IMR-90 (cell line): ENCODE measurements at regions not wholly inside any gene's neighbourhood (a gene's known extent, or its start where the extent isn't known, plus 50 kb on each side); places are given as distances from the start of the nearest gene placed in this dataset.
A peak's percentile ranks its signal among the peaks of the same experiment; 100 is the strongest.

Experiments
- ATAC-seq: fragments of 200-7000 bp; cut with Tn5 transposase; 2 replicates; pipeline ENCODE4 v1.9.1; 2020; ENCODE audit warnings: low read depth, mild to moderate bottlenecking, moderate library complexity
- BruUV-seq: library from RNA; stranded (reverse); fragments of 400-500 nt; replicated peaks from 2 replicates; lab custom pipeline; 2021; lab: Mats Ljungman, UMichigan
- CTCF ChIA-PET: fragments of 300-600 bp; formaldehyde crosslinking; extraction: SDS; loops from one replicate; lab custom pipeline; 2021; ENCODE audit warnings: antibody characterized with exemption; lab: Yijun Ruan, JAX
- POLR2A ChIA-PET: fragments of 300-600 bp; sonication (Branson Sonifier 250); formaldehyde crosslinking; loops from one replicate; lab custom pipeline; 2022; ENCODE audit warnings: antibody characterized with exemption; ENCODE audit not compliant: unreplicated experiment; lab: Charles Lee
- DNase-seq: peaks from one replicate; pipeline ENCODE4 v3.0.0; 2013
- H2AFZ ChIP-seq: replicated peaks from 2 replicates; pipeline ENCODE3; 2013; ENCODE audit warnings: low read length, mild to moderate bottlenecking; ENCODE audit not compliant: poor library complexity
- H2AK5ac ChIP-seq: 2 replicates; pipeline ENCODE4 v1.6.1; 2013; ENCODE audit warnings: low read depth, low read length, inconsistent platforms
- H2AK9ac ChIP-seq: replicated peaks from 2 replicates; pipeline ENCODE3; 2013; ENCODE audit warnings: mild to moderate bottlenecking, low read depth, low read length, moderate library complexity; ENCODE audit not compliant: poor library complexity
- H2BK120ac ChIP-seq: 2 replicates; pipeline ENCODE4 v1.6.1; 2013; ENCODE audit warnings: low read depth, low read length, inconsistent platforms
- H2BK15ac ChIP-seq: 3 replicates; pipeline ENCODE4 v1.6.1; 2013; ENCODE audit warnings: low read depth, low read length, inconsistent platforms
- H2BK20ac ChIP-seq: 2 replicates; pipeline ENCODE4 v1.6.1; 2013; ENCODE audit warnings: low read depth, mild to moderate bottlenecking, inconsistent platforms, low read length, moderate library complexity
- H2BK5ac ChIP-seq: 2 replicates; pipeline ENCODE4 v1.6.1; 2013; ENCODE audit warnings: mild to moderate bottlenecking, low read depth, low read length, inconsistent platforms; ENCODE audit not compliant: poor library complexity, severe bottlenecking
- H3K14ac ChIP-seq: replicated peaks from 2 replicates; pipeline ENCODE4 v1.6.1; 2013; ENCODE audit warnings: low read depth, low read length, inconsistent platforms
- H3K18ac ChIP-seq: 2 replicates; pipeline ENCODE4 v1.6.1; 2013; ENCODE audit warnings: low read depth, low read length, control low read depth
- H3K23ac ChIP-seq: 2 replicates; pipeline ENCODE4 v1.6.1; 2013; ENCODE audit warnings: low read depth, low read length, inconsistent platforms
- H3K27ac ChIP-seq: 2 replicates; pipeline ENCODE4 v1.5.1; 2013; ENCODE audit warnings: mild to moderate bottlenecking, control low read depth, low read length; ENCODE audit not compliant: insufficient read depth
- H3K27me3 ChIP-seq: 2 replicates; pipeline ENCODE4 v1.6.1; 2013; ENCODE audit warnings: low read length; ENCODE audit not compliant: control insufficient read depth, insufficient read depth
- H3K36me3 ChIP-seq: 2 replicates; pipeline ENCODE4 v1.6.1; 2013; ENCODE audit warnings: low read length, mixed read lengths; ENCODE audit not compliant: control insufficient read depth, insufficient read depth
- H3K4ac ChIP-seq: 2 replicates; pipeline ENCODE4 v1.6.1; 2013; ENCODE audit warnings: low read depth, low read length, inconsistent platforms
- H3K4me1 ChIP-seq: 2 replicates; pipeline ENCODE4 v1.6.1; 2013; ENCODE audit warnings: low read length, mixed read lengths; ENCODE audit not compliant: control insufficient read depth, insufficient read depth
- H3K4me2 ChIP-seq: 2 replicates; pipeline ENCODE4 v1.6.1; 2013; ENCODE audit warnings: low read depth, mild to moderate bottlenecking, control low read depth, low read length, moderate library complexity
- H3K4me3 ChIP-seq: 2 replicates; pipeline ENCODE4 v1.5.1; 2013; ENCODE audit warnings: low read depth, mild to moderate bottlenecking, control low read depth, low read length, moderate library complexity; ENCODE audit not compliant: insufficient read depth
- H3K56ac ChIP-seq: 2 replicates; pipeline ENCODE4 v1.6.1; 2013; ENCODE audit warnings: low read length, inconsistent platforms; ENCODE audit not compliant: insufficient read depth; ENCODE audit errors: extremely low read depth
- H3K79me1 ChIP-seq, 2 experiments: 2 replicates each; pipeline ENCODE4 v1.6.1; 2013; ENCODE audit warnings: low read length in 2 of 2, inconsistent platforms in 1 of 2, low read depth in 1 of 2
- H3K9ac ChIP-seq: 2 replicates; pipeline ENCODE4 v1.6.1; 2013; ENCODE audit warnings: low read depth, low read length, control low read depth
- H3K9me1 ChIP-seq: 2 replicates; pipeline ENCODE4 v1.6.1; 2013; ENCODE audit warnings: low read length, inconsistent platforms; ENCODE audit not compliant: insufficient read depth
- H3K9me3 ChIP-seq: 2 replicates; pipeline ENCODE4 v1.6.1; 2013; ENCODE audit warnings: low read length; ENCODE audit not compliant: control insufficient read depth, insufficient read depth
- H4K20me1 ChIP-seq: 2 replicates; pipeline ENCODE4 v1.6.1; 2013; ENCODE audit warnings: low read length, inconsistent platforms; ENCODE audit not compliant: insufficient read depth
- H4K5ac ChIP-seq: 2 replicates; pipeline ENCODE4 v1.6.1; 2013; ENCODE audit warnings: mild to moderate bottlenecking, low read depth, low read length, control low read depth
- H4K8ac ChIP-seq, 2 experiments: 2 replicates each; pipeline ENCODE4 v1.6.1; 2013; ENCODE audit warnings: low read depth in 2 of 2, low read length in 2 of 2, control low read depth in 1 of 2, inconsistent platforms in 1 of 2
- H4K91ac ChIP-seq: 2 replicates; pipeline ENCODE4 v1.6.1; 2013; ENCODE audit warnings: low read depth, low read length, inconsistent platforms; ENCODE audit not compliant: insufficient read depth
- WGBS, 2 experiments: methylation state at CpG; one replicate each; pipeline versions ENCODE4 v1.1.5 to v1.1.7; 2013; ENCODE audit warnings: missing lambda C conversion rate in 2 of 2; ENCODE audit not compliant: insufficient read length in 1 of 2; ENCODE audit errors: extremely low coverage in 2 of 2; 5-methylcytosine and 5-hydroxymethylcytosine counted together
- dilution Hi-C: fragments of 300-500 bp; cut with HindIII; formaldehyde crosslinking; loops from one replicate; pipeline ENCODE4 v1.14.3; 2018; ENCODE audit warnings: low sequenced_read_pairs; ENCODE audit not compliant: unreplicated experiment
- in situ Hi-C: fragments of 300-500 bp; cut with MboI; formaldehyde crosslinking; loops from 3 replicates; pipeline ENCODE4 v1.14.3; 2019; ENCODE audit warnings: low sequenced_read_pairs, inconsistent platforms, mixed read lengths
- intact Hi-C: fragments of 100-400 bp; cut with micrococcal nuclease; formaldehyde crosslinking; loops from 2 replicates; pipeline ENCODE4 v1.10.0; 2022
- TF ChIP-seq, protein P1 (sequence below): fragments of 150-350 bp; IDR thresholded peaks from 2 replicates; pipeline ENCODE4 v1.6.1; 2017; ENCODE audit warnings: mild to moderate bottlenecking, antibody characterized with exemption, low read length, low read depth

DNA sequence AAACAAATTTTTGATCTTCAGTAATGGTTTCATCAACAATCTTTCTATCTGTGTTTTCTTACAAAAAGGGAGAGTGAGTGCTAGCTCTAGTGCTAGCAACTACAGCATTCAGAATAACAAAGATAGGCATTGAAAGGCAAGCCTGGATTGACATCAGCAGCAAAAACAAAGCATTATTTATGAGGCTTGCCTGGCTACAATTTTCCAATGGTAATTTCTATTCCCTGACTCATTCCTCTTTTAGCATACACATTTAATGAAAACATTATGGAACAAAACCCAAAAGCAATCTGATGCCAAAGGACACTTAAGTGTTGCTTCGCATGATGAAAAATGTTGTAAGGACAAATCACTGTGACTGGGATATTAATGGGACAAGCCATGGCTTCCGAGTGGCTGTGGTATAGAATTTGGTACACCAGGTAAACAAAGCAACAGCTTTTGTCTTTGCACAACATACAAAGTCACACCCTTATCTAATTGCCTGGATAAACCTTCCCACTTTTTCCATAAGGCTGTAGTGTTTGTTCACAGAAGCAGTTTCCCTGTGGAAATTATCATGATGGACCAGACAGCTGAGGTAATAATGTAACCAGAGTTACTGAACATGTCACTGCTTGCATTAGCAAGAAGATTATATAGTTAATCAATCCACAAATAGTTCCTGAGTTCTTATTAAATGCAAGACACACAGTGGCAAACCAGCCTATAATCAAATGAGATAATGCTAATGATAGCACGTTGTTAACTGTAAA lies 179.8 kb upstream of the EDIL3 start:
- 0 out of 2 replicates have a peak, but pooled peaks have one; percentile 21 for ATAC-seq
- no CpG with 5 or more reads among the region's 3 CpGs for WGBS, 2 experiments
- H2AFZ ChIP-seq = no peak overlapping the region

More for the DNA sequence above, 179.8 kb upstream of the EDIL3 start:
- H4K91ac ChIP-seq = no peak overlapping the region
- H3K36me3 ChIP-seq = no peaks in the 10 kb centered on the region
- intact Hi-C loops = no loop called here
- no peaks in the 10 kb centered on the region for H3K4me1 ChIP-seq
- TF ChIP-seq, protein P1, sequence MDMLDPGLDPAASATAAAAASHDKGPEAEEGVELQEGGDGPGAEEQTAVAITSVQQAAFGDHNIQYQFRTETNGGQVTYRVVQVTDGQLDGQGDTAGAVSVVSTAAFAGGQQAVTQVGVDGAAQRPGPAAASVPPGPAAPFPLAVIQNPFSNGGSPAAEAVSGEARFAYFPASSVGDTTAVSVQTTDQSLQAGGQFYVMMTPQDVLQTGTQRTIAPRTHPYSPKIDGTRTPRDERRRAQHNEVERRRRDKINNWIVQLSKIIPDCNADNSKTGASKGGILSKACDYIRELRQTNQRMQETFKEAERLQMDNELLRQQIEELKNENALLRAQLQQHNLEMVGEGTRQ = no peak
- H2BK5ac ChIP-seq = no peak overlapping the region
- POLR2A ChIA-PET = no interaction called here
- H2BK20ac ChIP-seq = no peak overlapping the region
- H2BK15ac ChIP-seq = no peak overlapping the region
- no peaks in the 10 kb centered on the region for H3K9me3 ChIP-seq
- no peak overlapping the region for H3K4ac ChIP-seq
- H3K18ac ChIP-seq = no peak overlapping the region
- H3K4me2 ChIP-seq = no peak overlapping the region
- no peak overlapping the region for H2AK5ac ChIP-seq
- H3K56ac ChIP-seq = no peak overlapping the region
- no peak overlapping the region for H2AK9ac ChIP-seq
- no peak overlapping the region for H4K8ac ChIP-seq
- H3K9ac ChIP-seq = no peak overlapping the region
- H3K27me3 ChIP-seq = no peaks in the 10 kb centered on the region
- H3K27ac ChIP-seq = no peak overlapping the region
- H2BK120ac ChIP-seq = no peak overlapping the region
- H4K5ac ChIP-seq = no peak overlapping the region
- CTCF ChIA-PET = no interaction called here
- no peaks in the 10 kb centered on the region for H3K9me1 ChIP-seq
- no TSS peak for BruUV-seq
- H3K14ac ChIP-seq = no peak overlapping the region
- no peak overlapping the region for H3K23ac ChIP-seq
- no peaks in the 10 kb centered on the region for H4K20me1 ChIP-seq
- no peaks in the 10 kb centered on the region for H3K79me1 ChIP-seq
- peak; percentile 33 for DNase-seq
- no peak overlapping the region for H3K4me3 ChIP-seq
- dilution Hi-C loops = no loop called here
- in situ Hi-C loops = no loop called here
